GM19324 (cell line): ENCODE measurements at regions not wholly inside any gene's neighbourhood (a gene's known extent, or its start where the extent isn't known, plus 50 kb on each side); places are given as distances from the start of the nearest gene placed in this dataset.

Source experiments
- ATAC-seq: cut with Tn5 transposase; IDR thresholded peaks from one replicate; pipeline ENCODE4 v1.9.1; 2021; ENCODE audit warnings: mild to moderate bottlenecking, moderate library complexity; ENCODE audit not compliant: unreplicated experiment, low FRiP score

DNA sequence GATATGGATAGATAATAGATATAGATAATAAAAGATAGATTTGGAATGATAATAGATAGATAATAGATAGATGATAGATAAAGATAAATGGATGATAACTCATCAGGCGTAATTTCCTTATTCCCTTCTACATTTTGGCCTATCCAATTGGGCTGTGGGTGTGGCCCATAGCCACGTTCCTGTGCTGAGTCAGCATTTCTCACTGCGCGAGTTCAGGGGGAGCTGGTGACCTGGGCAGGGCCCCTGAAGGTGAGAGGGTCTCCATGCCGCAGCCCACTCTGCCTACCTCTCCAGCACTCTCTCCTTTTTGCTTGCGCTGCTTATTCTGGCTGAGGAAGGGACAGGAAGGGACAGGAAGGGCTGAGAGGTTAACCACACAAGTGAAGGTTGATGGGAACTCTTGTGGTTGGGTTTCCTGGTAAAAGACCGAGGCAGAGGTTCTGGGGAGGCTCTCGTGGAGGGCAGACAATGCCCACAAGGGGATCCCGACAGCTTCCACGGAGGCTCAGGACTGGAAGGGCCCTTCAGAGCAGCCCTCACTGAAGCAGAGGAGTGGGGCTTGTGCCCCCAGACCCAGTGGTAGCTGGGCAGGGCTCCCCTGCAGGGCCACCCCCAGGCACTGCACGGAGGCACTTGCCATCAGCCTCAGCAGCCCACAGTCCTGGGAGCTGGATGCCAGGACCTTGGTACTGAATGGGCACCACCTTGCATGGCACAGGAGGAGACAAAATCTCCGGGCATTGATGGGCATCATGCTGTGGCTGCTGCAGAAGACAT, 247.3 kb upstream of the PITRM1 start:
- no peak for ATAC-seq

DNA sequence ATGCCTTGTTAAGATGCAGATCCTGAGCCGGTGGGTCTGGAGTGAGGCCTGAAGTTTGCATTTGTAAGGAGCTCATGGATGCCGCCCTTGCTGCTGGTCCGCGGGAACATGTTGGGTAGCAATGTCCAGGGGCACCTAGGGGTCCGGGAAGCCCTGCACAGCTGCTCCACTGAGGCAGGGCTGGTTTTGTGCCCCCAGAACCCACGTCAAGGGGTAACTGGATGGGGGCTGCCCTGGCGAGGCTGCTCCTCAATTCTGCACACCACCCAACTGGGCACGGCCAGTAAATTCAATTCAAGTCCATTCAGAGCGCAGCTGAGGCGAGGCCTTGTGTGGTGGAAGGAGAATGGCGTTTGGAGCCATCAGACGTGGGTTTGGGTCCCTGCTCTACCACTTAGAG, 246.3 kb upstream of the PITRM1 start:
- ATAC-seq = no peak

DNA sequence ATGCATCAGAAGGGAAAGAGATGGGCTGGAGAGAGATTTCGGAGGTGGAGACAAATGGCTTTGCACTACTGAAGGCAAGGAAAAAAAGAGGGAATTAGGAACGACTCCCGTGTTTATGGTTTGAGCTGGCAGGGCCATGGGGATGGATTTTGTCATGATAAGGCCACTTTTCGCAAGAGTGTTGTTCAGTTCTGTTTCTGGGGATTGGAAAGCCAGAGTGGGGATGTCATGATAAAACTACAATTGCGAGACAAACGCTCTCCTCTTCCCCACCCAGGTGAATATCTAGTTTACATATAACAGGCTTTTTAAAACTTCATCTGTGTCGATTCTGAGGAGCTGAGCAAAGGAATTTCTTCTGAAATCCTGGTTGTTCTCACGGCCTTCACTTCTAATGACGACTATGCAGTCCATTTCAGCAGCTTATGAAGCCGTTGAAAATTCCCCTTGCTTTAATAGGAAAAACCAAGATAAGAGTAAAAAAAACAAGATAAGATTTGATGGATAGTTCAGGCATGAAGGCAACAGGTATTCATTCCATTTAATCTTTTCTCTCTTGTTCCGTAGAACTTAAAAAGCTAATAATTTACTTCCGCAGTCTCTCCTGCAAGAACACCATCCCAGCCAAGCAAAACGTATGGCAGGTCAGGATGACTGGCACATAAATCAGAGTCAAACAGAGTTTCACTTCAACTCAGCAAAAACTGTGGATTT, 245.6 kb upstream of the PITRM1 start:
- no peak for ATAC-seq

DNA sequence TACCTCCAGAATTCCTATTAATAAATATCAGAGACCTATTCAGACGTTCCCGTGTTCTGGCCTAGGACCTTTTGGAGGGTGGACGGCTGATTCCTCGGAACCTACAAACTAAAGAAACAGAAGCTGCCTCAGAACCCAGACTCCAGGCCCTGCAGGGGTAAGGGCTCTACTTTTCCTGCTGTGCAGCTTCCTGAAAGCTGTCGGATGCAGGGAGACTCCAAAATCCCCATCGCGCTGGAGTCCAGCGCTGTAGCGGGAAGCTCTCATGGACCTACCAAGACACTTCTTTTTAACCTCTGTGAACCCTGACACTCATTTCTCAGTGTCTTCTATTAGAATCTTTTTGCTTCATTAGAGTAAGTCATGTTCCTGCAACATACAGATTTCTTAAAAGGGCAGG, 244.5 kb upstream of the PITRM1 start:
- no peak for ATAC-seq

DNA sequence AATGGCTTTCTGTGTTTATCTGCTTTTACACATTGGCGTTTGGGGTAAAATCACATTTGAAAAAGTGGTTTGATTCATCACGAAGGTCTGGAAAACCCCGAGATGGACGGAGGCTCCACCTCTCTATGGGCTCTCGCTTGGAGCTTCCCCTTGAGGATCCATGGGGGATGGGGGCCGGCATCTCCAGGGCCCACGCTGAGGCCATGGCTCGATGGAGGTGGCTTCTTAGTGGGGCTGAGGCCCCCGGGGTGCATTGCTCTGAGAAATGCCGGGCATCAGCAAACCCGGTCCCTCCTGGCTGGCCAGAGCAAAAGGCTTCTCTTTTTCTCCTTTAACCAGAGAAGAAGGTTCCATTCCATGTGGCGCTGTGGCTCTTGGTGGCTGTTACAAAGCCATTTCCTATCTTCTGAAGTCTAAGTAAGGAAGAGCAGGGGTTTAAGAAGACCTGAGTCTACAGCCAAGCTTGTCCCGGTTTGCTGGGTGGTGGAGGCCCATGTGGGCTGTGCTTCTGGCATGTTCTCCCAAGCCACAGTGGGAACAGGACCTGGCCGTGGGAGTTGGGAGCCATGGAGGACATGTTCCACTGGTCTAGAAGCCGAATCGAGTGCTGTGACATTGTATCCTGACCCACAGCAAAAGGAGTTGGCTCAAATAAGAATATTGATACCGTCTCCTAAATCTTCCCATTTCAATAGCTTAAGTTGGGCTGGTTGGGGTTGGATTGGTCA, 243.5 kb upstream of the PITRM1 start:
- no peak for ATAC-seq

DNA sequence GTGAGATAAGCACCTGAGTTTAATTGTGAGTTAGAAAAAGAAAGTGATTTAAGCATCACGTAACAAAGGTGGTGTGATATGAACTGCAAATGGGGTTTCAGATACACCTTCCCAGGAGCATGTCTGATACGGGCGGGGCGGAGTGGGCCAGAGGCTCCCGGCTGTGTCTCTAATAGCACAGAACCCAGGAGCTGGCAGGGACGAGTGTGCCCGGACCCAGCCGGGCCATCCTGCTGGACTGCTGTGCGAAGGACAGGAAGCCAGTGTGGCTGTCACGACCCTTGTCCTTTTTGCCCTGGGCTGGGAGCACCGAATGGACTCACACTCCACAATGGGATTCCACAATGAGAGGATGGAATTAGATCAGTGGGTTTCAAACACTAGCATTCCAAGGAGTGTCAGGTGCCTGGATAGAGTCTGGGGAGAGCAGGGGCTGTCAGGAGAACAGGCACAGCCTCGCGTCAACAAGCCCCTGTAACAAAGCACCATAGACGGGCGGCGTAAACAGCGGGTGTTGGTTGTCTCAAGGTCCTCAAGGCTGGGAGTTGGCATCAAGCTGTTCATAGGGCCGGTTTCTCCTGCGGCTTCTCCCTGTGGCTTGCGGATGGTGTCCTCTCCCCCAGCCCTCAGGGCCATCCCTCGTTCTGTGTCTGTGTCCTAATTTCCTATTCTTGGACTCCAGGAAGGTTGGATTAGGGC, 242.6 kb upstream of the PITRM1 start:
- no peak for ATAC-seq

DNA sequence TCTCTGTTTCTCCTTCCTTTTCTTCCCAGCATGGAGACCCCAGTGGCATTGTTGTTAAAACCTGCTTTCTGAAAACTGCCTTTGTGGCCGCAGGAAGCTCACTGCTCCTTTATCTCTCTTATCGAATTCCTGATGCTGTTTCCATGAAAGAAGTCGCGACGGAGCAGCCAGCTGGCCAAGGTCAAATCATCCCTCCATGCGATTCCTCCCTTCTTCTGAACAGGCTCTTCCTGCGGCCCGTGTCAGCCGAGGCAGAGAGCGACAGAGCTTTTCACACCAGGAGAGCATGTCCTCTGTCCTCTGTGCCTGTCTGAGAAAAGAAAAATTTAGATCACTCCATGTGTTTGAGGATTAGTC, 242.1 kb upstream of the PITRM1 start:
- no peak for ATAC-seq

DNA sequence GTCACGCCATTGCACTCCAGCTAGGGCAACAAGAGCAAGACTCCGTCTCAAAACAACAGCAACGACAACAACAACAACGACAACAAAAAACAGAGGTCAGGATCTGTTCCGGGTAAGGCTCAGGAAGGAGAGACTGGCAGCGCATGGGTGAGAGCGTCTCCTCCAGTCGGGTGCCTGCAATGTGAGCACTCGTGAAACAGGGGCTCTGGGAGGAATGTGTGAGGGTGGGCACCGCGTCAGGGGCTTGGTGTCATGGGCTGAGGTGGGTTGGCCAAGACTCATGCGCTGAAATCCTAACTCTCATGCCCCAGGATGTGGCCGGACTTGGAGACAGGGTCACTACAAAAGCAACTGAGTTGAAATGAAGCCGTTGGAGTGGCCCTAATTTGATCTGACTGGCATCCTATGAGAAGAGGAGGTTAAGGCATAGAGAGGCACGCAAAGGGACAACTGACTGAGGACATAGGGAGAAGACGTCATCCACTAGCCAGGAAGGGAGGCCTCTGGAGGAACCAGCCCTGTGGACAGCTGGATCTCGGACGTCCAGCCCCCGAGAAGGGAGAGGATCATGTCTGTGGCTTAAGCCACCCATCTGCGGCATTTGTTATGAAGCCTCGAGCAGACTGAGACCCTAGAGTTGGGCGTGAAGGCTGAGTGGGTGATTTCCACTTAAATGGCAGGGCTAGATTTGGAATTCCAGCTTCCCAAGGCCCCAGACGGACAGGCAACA, 241.5 kb upstream of the PITRM1 start:
- ATAC-seq = no peak

DNA sequence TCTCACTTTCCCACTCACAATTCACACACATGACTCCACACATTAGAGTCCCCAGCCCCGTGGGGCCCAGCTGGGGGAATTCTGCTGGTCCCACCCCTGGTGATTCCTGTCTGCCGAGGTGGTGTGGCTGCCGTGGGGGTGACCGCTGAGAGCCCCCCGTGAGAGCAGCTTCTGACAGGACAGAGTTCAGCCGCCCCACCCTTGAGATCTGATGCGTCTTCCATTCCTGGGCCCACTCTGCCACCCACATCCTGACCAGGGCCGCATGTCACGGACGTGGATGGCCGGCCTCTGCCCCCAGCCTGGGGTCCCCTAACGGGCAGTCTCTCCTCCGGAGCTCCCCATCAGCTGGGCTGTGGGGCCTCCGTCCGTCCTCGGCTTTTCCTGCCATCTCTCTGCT, 240.1 kb upstream of the PITRM1 start:
- no peak for ATAC-seq

DNA sequence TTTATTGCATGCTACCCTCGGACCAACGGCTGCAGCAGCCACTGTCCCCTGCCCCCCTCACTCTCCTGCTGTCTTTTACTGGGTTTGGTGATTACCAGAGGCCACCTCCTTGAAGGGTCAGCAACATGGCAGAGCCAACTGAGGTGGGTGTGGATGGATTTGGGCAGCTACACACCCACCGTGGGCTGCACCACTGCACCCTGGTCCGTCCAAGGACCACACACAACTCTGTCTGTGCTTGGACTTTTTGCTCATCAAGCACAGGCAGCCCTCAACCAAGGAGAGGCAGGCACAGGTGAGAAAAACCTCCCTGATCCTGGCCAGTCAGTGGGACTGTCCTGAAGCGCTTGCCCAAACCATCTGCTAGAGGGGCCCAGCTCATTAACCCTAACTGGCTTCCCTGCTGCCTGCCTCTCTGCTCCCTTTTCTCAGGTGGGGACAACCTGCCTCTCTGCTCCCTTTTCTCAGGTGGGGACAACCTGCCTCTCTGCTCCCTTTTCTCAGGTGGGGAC, 239.5 kb upstream of the PITRM1 start:
- no peak for ATAC-seq

DNA sequence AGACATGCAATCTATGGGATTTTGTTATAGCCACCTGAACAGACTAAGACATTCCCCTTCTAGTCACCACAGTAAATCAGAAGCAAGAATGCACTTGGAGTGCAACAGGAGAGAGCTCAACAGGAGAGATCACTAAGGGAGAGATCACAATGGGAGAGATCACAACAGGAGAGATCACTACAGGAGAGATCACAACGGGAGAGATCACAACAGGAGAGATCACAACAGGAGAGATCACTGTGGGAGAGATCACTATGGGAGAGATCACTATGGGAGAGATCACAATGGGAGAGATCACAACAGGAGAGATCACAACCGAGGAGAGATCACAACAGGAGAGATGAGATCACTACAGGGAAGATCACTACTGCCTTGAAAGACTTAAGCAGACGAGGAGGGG, 238.5 kb upstream of the PITRM1 start:
- ATAC-seq = no peak

DNA sequence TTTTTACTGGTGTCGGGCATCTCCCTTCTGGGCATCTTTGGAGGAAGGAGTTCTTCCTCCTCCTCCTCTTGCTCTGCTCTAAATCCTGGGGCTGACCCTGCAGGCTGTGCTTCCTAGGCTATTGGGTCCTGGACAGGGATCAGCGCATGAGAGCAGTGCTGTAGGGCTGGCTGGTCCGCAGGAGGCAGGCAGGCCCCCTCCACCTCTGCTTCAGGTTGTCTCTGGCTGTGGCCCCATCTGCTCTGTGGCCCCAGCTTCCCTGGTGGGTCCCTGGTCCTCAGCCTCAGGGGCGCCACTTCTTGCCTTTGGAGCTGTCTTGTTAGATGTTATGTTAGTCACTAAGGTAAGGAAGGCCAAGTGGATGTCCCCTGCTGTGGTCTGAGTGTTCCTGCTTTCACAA, 237.3 kb upstream of the PITRM1 start:
- no peak for ATAC-seq

DNA sequence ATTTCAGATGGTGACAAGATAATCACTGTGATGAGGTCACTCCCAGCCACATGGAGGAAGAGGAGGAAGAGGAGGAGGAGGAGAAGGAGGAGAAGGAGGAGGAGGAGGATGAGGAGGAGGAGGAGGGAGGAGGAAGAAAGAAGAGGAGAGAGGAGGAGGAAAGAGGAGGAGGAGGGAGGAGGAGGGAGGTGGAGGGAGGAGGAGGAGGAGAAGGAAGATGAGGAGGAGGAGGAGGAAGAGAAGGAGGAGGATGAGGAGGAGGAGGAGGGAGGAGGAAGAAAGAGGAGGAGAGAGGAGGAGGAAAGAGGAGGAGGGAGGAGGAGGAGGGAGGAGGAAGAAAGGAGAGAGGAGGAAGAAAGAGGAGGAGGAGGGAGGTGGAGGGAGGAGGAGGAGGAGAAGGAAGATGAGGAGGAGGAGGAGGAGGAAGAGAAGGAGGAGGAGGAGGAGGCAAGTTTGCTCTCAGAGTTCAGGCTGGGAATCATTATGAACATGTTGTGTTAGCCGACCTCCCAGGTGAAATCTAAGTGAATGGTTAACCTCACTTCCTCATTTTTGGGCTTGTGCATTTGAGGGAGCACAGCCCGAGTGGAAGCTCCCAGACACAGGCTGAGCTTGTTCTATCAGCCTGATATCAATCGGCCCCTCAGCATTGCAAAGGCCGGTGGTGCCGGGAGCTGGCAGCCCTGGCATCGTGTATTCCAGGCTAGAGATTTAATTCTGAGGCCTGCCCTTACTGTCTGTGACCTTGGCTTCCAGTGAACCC, 236.2 kb upstream of the PITRM1 start:
- ATAC-seq = no peak

DNA sequence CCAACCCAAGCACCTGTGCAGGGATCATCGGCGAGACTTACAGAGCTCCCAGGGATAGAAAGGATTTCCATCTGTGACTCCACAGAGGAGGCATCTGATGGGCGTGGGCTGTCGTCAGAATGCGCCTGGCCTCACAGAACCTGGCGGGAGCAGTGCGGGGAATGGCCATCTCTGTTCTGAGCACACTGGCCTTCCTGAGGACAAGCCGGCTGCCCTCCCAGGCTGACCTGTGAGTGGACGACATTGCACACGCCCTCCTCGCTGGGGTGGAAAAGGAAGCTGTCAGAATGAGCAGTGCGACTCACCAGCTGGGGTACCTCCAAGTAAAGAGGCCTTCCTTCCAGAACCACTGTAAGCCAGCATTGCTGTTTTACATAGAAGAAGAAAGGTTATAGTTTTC, 234.6 kb upstream of the PITRM1 start:
- no peak for ATAC-seq

DNA sequence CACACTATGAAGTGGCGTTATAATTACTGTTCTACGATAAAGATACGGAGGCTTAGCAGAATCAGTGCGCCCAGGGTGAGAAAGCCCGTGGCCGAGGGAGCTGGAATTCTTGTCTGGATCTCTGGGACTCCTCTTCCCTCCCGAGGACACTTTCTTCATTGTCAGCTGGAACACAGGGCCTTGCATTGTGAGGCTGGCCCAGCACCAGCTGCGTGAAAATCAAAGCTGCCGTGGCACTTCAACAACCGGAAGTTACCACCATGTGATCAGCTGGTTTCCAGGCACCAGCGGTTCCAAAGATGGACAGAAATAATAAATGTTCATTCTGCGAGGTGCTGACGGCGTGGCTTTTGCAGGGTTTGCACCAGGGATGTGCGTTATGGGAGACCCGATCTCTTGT, 234.0 kb upstream of the PITRM1 start:
- ATAC-seq = no peak

DNA sequence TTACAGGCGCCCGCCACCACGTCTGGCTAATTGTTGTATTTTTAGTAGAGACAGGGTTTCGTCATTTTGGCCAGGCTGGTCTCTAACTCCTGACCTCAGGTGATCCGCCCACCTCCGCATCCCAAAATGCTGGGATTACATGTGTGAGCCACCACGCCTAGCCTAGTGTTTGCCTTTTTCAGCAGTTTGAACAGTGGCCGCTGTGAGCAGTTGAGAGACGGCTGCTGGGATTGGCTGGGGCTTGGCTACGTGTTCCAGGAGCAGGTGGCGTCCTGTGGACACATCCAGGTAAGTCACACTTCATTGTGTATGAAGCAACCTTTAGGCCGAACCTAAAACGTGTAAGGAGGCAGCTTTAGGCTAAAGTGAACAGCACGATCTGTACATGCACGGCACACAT, 231.8 kb upstream of the PITRM1 start:
- no peak for ATAC-seq

DNA sequence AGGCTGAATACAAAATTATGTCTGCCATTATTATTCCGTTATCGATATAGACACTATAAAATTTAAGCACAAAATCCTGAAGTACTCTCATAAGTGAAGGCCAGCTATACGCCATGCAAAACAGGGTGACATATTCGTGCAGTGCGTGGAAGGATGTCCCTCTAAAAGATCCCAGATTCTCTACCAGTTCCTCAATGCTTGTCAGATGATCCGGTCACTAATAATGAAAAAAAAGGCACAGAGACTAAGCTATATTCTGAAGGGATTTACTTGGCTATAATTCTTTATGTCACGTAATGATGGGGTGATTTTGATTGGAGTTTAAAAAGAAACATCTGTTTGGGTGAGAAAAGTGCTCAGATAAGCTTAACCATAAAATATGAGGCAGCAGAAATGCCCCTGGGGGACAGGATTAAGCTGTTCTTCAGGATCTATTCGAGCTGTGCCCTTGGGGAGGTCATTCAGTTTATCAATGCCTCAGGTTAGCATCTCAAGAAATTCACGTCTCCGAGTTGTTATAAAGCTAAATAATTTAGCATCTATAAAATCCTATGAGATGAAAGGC, 229.7 kb upstream of the PITRM1 start:
- ATAC-seq = no peak

DNA sequence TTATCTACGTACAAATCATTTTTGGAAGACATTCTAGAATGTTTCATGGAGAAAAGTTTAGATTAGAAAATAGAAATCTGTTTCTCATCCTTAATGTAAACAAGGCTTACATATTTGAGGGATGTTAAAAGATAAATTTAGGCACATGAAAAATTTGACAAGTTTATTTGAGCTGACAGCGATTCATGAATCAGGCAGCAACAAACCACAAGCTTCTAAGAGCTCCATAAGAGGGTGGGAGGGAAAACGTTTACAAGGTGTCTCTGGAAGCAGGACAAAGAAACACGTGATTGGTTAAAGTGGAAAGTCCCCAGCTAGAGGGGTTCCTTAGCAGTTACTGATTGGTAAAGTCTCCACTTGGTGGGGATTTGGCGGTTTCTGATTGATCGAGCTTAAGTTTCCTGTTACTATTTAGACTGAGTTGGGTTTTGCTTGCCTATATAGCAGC, 228.9 kb upstream of the PITRM1 start:
- no peak for ATAC-seq

DNA sequence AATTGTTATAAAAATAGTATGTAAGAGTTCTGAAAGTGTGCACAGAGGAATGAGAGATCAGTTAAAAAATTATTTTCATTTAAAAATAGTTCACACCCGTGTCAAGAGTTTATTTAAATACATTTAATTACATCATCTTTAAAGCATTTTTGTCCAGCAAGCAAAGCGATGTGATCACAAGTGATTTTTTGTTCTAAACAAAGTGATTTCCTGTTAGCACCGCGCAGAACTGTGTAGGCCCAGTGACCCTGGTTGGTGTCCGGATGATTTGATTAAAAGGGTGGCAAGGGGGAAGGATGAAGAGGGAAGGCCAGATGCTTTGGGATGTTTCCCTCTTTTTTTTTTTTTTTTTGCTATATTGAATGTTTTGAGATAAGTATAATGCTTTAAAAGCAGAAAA, 227.8 kb upstream of the PITRM1 start:
- no peak for ATAC-seq
